HCT116 (cell line): ENCODE measurements at regions not wholly inside any gene's neighbourhood (a gene's known extent, or its start where the extent isn't known, plus 50 kb on each side); places are given as distances from the start of the nearest gene placed in this dataset.

ENCODE experiments used
- ATAC-seq: fragments of 200-7000 bp; cut with Tn5 transposase; 2 replicates; pipeline ENCODE4 v1.9.1; 2020; ENCODE audit warnings: mild to moderate bottlenecking, moderate library complexity
- BruUV-seq: library from RNA; stranded (reverse); fragments of 400-500 nt; replicated peaks from 2 replicates; lab custom pipeline; 2021; lab: Mats Ljungman, UMichigan
- CTCF ChIA-PET: fragments of 300-600 bp; sonication (Branson Sonifier 250); formaldehyde crosslinking; loops from one replicate; lab custom pipeline; 2021; ENCODE audit warnings: antibody characterized with exemption; lab: Charles Lee
- POLR2A ChIA-PET: fragments of 300-600, 350-600 bp; sonication (Branson Sonifier 250); formaldehyde crosslinking; loops from one replicate; lab custom pipeline; 2021; ENCODE audit warnings: antibody characterized with exemption; lab: Charles Lee
- RAD21 ChIA-PET, 2 experiments: fragments of 300-600 bp; sonication (Branson Sonifier 250); formaldehyde crosslinking; loops; one replicate each; lab custom pipeline; 2023; ENCODE audit warnings: low total read pairs in 2 of 2; ENCODE audit not compliant: uncharacterized antibody in 2 of 2, unreplicated experiment in 2 of 2, low non-redundant PET in 1 of 2; lab: Charles Lee
- DNase-seq: peaks from one replicate; pipeline ENCODE4 v3.0.0-alpha.2; 2010; ENCODE audit warnings: low read depth, low spot score
- H2AFZ ChIP-seq: fragments of 200-600 bp; shearing (Covaris generic), sonication (generic); 2 replicates; pipeline ENCODE4 v1.6.1; 2017; ENCODE audit warnings: low read depth, mixed run types, mixed read lengths, antibody characterized with exemption, low read length; ENCODE audit not compliant: poor library complexity, severe bottlenecking
- H3K27ac ChIP-seq: 2 replicates; pipeline ENCODE4 v1.5.1; 2012; ENCODE audit warnings: low read depth, low read length
- H3K27me3 ChIP-seq: fragments of 200-600 bp; sonication (generic); 2 replicates; pipeline ENCODE4 v1.6.1; 2016; ENCODE audit warnings: mixed run types, low read length, mixed read lengths; ENCODE audit not compliant: insufficient read depth
- H3K36me3 ChIP-seq, 2 experiments: fragments of 200-500 bp in 1 of 2; fragments of 200-600 bp in 1 of 2; sonication (Bioruptor generic) in 1 of 2; sonication (generic) in 1 of 2; 2 replicates each; pipeline versions ENCODE4 v1.5.1 to v1.6.1; 2014 to 2016; ENCODE audit warnings: low read length in 2 of 2, inconsistent platforms in 1 of 2, mixed read lengths in 1 of 2, mixed run types in 1 of 2; ENCODE audit not compliant: insufficient read depth in 2 of 2, control insufficient read depth in 1 of 2
- H3K4me1 ChIP-seq, 2 experiments: fragments of 200-600 bp in 1 of 2; sonication (generic) in 1 of 2; 2 replicates each; pipeline versions ENCODE4 v1.5.1 to v1.6.1; 2012 to 2017; ENCODE audit warnings: low read length in 2 of 2, inconsistent platforms in 1 of 2, mild to moderate bottlenecking in 1 of 2, mixed read lengths in 1 of 2, mixed run types in 1 of 2, moderate library complexity in 1 of 2; ENCODE audit not compliant: insufficient read depth in 2 of 2, control insufficient read depth in 1 of 2
- H3K4me2 ChIP-seq: fragments of 200-600 bp; sonication (generic); 2 replicates; pipeline ENCODE4 v1.6.1; 2017; ENCODE audit warnings: mixed run types, low read length, mixed read lengths
- H3K4me3 ChIP-seq, 2 experiments: fragments of 200-600 bp in 1 of 2; sonication (generic) in 1 of 2; replicated peaks in 1 of 2; 2 replicates each; pipeline ENCODE4 v1.5.1; 2011 to 2016; ENCODE audit warnings: low read length in 2 of 2, control low read depth in 1 of 2, low read depth in 1 of 2, mild to moderate bottlenecking in 1 of 2, mixed read lengths in 1 of 2, mixed run types in 1 of 2
- H3K79me2 ChIP-seq: fragments of 200-600 bp; sonication (generic); 2 replicates; pipeline ENCODE4 v1.6.1; 2017; ENCODE audit warnings: mild to moderate bottlenecking, mixed run types, low read length, moderate library complexity, mixed read lengths; ENCODE audit not compliant: insufficient read depth
- H3K9ac ChIP-seq: fragments of 200-600 bp; sonication (generic); 2 replicates; pipeline ENCODE4 v1.6.1; 2016; ENCODE audit warnings: low read length, mixed read lengths
- H3K9me2 ChIP-seq: fragments of 200-600 bp; sonication (generic), shearing (Covaris generic); 2 replicates; pipeline ENCODE4 v1.6.1; 2017; ENCODE audit warnings: mixed run types, mild to moderate bottlenecking, moderate library complexity; ENCODE audit not compliant: insufficient read depth
- H3K9me3 ChIP-seq, 2 experiments: fragments of 200-500 bp in 1 of 2; fragments of 200-600 bp in 1 of 2; sonication (Bioruptor generic) in 1 of 2; sonication (generic) in 1 of 2; 2 replicates each; pipeline ENCODE4 v1.6.1; 2014 to 2017; ENCODE audit warnings: low read length in 2 of 2, mixed read lengths in 2 of 2, inconsistent platforms in 1 of 2, low read depth in 1 of 2, mild to moderate bottlenecking in 1 of 2, mixed run types in 1 of 2, moderate library complexity in 1 of 2; ENCODE audit not compliant: control insufficient read depth in 1 of 2, insufficient read depth in 1 of 2
- H4K20me1 ChIP-seq: fragments of 200-600 bp; sonication (generic), shearing (Covaris generic); 2 replicates; pipeline ENCODE4 v1.6.1; 2017; ENCODE audit warnings: mixed run types, mild to moderate bottlenecking, moderate library complexity; ENCODE audit not compliant: insufficient read depth
- EZH2 ChIP-seq: fragments of 200-600 bp; sonication (generic); IDR thresholded peaks from 2 replicates; pipeline ENCODE4 v1.6.1; 2017; ENCODE audit warnings: antibody characterized with exemption, mixed run types
- FOSL1 ChIP-seq: IDR thresholded peaks from 2 replicates; pipeline ENCODE4 v1.6.1; 2012; ENCODE audit warnings: low read depth
- JUND ChIP-seq: IDR thresholded peaks from 2 replicates; pipeline ENCODE4 v1.6.1; 2012
- POLR2A ChIP-seq: IDR thresholded peaks from 2 replicates; pipeline ENCODE4 v1.7.0; 2011; ENCODE audit warnings: borderline replicate concordance; ENCODE audit not compliant: insufficient read depth, insufficient read length; ENCODE audit errors: extremely low read depth
- ZBTB33 ChIP-seq: IDR thresholded peaks from 2 replicates; pipeline ENCODE4 v1.6.1; 2011; ENCODE audit warnings: mild to moderate bottlenecking, low read length, moderate library complexity; ENCODE audit not compliant: insufficient replicate concordance; ENCODE audit errors: extremely low read depth
- ZNF274 ChIP-seq: fragments of 200-500 bp; sonication (Bioruptor generic); IDR thresholded peaks from 2 replicates; pipeline ENCODE4 v1.6.1; 2014; ENCODE audit warnings: mild to moderate bottlenecking, low read depth, low read length, inconsistent platforms
- intact Hi-C: fragments of 100-400 bp; cut with micrococcal nuclease; formaldehyde crosslinking; loops from 2 replicates; pipeline ENCODE4 v1.10.0; 2022
- TF ChIP-seq, protein P1 (sequence below): IDR thresholded peaks from 2 replicates; pipeline ENCODE4 v1.6.1; 2012

GRCh38 chr2:41032715-41033114 lies 580.8 kb upstream of the SLC8A1 start:
- Histone ChIP-seq H3K79me2 (no peaks in the 10 kb centered on the region), H3K4me3 (no peak overlapping the region), H4K20me1 (no peaks in the 10 kb centered on the region), H3K9me2 (no peaks in the 10 kb centered on the region), H3K27me3 (no peaks in the 10 kb centered on the region), H2AFZ (no peak overlapping the region), H3K9me3 (no peaks in the 10 kb centered on the region; a peak in 2 of 4 replicates), H3K9ac (no peak overlapping the region), H3K27ac (no peak overlapping the region)
- RAD21 ChIA-PET, result no interaction called here
- no TSS peak for BruUV-seq
- POLR2A ChIA-PET, result no interaction called here
- DNase-seq, result no peak
- no peak for TF ChIP-seq ZBTB33
- TF ChIP-seq, protein P1, sequence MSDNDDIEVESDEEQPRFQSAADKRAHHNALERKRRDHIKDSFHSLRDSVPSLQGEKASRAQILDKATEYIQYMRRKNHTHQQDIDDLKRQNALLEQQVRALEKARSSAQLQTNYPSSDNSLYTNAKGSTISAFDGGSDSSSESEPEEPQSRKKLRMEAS, result no peak
- no peak for TF ChIP-seq EZH2
- TF ChIP-seq ZNF274, result no peak
- no peak for TF ChIP-seq FOSL1
- TF ChIP-seq, all 23 proteins: peak for 0
- CTCF ChIA-PET, result no interaction called here
- no peaks in the 10 kb centered on the region for H3K36me3 ChIP-seq
- ATAC-seq, result no peak
- no peak overlapping the region for H3K4me2 ChIP-seq
- intact Hi-C loops, result no loop called here
- H3K4me1 ChIP-seq, result no peaks in the 10 kb centered on the region

DNA sequence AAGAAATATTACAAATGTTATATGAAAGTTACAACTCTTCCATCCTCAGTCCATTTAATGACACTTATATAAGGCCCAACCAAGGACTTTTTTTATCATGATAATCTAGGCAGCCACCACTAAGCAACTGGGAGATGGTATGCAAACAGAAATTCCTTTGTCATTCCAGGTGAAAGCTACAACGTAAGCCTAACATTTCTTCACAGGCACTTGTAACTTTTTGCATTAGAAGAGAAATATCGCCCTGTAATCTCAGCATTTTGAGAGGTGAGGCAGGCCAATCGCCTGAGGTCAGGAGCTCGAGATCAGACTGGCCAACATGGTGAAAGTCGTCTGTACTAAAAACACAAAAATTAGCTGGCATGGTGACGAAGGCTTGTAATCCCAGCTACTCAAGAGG lies 581.2 kb upstream of the SLC8A1 start:
- no peak for DNase-seq
- Histone ChIP-seq H3K9me3 (peaks cover 0 to 3% of the 10 kb centered on the region in 2 experiments; a peak in 2 of 4 replicates), H3K79me2 (no peaks in the 10 kb centered on the region), H3K4me3 (no peak overlapping the region), H3K27ac (no peak overlapping the region), H3K9me2 (no peaks in the 10 kb centered on the region), H3K36me3 (no peaks in the 10 kb centered on the region), H3K27me3 (no peaks in the 10 kb centered on the region), H2AFZ (no peak overlapping the region), H3K9ac (no peak overlapping the region), H3K4me2 (no peak overlapping the region), H3K4me1 (no peaks in the 10 kb centered on the region), H4K20me1 (no peaks in the 10 kb centered on the region)
- no TSS peak for BruUV-seq
- CTCF ChIA-PET, result no interaction called here
- RAD21 ChIA-PET, result no interaction called here
- TF ChIP-seq POLR2A, result no peak
- TF ChIP-seq JUND, result no peak
- intact Hi-C loops, result no loop called here
- no peak for ATAC-seq
- POLR2A ChIA-PET, result no interaction called here
